H1 (cell line): ENCODE measurements at regions not wholly inside any gene's neighbourhood (a gene's known extent, or its start where the extent isn't known, plus 50 kb on each side); places are given as distances from the start of the nearest gene placed in this dataset.

Source experiments
- KDM5A ChIP-seq: fragments of 200-600 bp; IDR thresholded peaks from 2 replicates; pipeline ENCODE4 v1.7.1; 2012; ENCODE audit warnings: mild to moderate bottlenecking, low read length, inconsistent platforms, mixed read lengths
- RAD21 ChIP-seq, 2 experiments: IDR thresholded peaks in 1 of 2; conservative IDR thresholded peaks in 1 of 2; 2 replicates each; pipeline ENCODE4 v1.6.1; 2011; ENCODE audit warnings: low read depth in 2 of 2, low read length in 2 of 2, improper control_type of control experiment in 1 of 2, inconsistent platforms in 1 of 2, mild to moderate bottlenecking in 1 of 2, moderate library complexity in 1 of 2
- RNF2 ChIP-seq: fragments of 200-900, 300-1000 bp; sonication (generic); IDR thresholded peaks from 2 replicates; pipeline ENCODE4 v1.7.1; 2016; ENCODE audit warnings: borderline replicate concordance, low read depth, mild to moderate bottlenecking, antibody characterized with exemption, low read length; ENCODE audit not compliant: poor library complexity, severe bottlenecking; ENCODE audit errors: missing control alignments
- SIX5 ChIP-seq: IDR thresholded peaks from 2 replicates; pipeline ENCODE4 v1.6.1; 2011; ENCODE audit warnings: mild to moderate bottlenecking, low read depth, low read length

DNA sequence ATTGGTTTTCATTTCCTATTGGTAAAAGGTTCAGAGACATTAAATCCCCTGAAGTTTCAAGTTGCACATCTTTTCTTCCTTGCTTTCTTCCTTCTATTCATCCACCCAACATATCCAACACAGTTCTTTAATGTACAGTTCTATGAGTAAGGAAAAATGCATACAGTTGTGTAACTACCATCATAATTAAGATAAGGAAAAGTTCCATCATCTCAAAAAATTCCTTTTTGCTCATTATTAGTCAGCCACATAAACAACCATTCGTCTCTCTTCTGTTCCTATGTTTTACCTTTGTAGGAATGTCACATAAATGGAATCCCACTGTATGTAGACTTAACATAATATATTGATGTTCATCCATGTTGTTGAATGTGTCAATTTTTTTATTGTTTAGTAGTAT, 211.1 kb upstream of the ADAMTS9 start (continued):
- TF ChIP-seq RAD21 (IDR thresholded peaks at IDR 0.05 in 1 of 2, conservative IDR thresholded peaks at IDR 0.05 in 1 of 2; ENCODE audit: low read depth in 2 of 2, low read length in 2 of 2) (no peak), RNF2 (no peak), KDM5A (no peak), SIX5 (no peak)
